ENCODE measurements at regions not wholly inside any gene's neighbourhood (a gene's known extent, or its start where the extent isn't known, plus 50 kb on each side); places are given as distances from the start of the nearest gene placed in this dataset.

DNA sequence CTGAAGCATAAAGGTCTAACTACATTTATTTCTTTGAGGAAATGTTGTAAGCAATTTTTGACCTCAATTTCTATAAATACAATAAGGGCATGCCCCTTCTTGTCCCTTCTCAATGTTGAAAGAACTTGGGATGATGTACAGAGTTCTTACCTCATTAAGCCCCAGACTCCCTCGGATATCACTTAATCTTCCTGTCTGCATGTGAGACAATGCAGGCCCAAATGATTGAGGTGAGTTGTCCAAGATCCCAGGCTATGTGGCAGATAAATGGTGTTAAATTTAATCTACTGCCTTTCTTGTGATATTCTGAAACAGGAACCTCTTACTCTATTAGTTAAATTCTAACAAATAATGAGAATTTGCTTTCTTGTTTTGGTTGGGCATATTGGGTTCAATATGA lies 1073.4 kb upstream of the GYPC start:
- TF ChIP-seq ZFX (IDR thresholded peaks at IDR 0.05; ENCODE audit: borderline replicate concordance), result no peak
- TF ChIP-seq, protein P1, sequence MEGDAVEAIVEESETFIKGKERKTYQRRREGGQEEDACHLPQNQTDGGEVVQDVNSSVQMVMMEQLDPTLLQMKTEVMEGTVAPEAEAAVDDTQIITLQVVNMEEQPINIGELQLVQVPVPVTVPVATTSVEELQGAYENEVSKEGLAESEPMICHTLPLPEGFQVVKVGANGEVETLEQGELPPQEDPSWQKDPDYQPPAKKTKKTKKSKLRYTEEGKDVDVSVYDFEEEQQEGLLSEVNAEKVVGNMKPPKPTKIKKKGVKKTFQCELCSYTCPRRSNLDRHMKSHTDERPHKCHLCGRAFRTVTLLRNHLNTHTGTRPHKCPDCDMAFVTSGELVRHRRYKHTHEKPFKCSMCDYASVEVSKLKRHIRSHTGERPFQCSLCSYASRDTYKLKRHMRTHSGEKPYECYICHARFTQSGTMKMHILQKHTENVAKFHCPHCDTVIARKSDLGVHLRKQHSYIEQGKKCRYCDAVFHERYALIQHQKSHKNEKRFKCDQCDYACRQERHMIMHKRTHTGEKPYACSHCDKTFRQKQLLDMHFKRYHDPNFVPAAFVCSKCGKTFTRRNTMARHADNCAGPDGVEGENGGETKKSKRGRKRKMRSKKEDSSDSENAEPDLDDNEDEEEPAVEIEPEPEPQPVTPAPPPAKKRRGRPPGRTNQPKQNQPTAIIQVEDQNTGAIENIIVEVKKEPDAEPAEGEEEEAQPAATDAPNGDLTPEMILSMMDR (IDR thresholded peaks at IDR 0.05), result no peak
- H3K27ac ChIP-seq, result no peak overlapping the region

DNA sequence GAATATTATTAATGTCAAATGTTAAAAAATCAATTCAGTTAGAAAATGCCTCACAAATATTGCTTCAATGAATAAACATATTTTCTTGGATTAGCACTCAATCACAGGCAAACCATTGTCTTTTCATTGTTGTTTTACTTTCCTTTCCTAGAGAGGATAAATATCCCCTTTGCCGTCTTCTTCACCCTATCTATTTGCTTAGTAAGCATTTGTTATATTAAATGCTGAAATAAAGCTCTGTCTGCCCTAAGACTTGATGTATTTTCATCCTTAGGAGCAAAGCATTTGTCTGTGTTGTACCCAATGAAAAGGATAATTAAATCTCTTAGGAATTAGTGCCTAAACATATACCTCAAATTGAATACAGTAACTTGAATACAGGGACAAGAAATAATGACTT lies 1071.2 kb upstream of the GYPC start:
- TF ChIP-seq, protein P1 (IDR thresholded peaks at IDR 0.05), result no peak
- TF ChIP-seq ZFX (IDR thresholded peaks at IDR 0.05; ENCODE audit: borderline replicate concordance), result no peak

DNA sequence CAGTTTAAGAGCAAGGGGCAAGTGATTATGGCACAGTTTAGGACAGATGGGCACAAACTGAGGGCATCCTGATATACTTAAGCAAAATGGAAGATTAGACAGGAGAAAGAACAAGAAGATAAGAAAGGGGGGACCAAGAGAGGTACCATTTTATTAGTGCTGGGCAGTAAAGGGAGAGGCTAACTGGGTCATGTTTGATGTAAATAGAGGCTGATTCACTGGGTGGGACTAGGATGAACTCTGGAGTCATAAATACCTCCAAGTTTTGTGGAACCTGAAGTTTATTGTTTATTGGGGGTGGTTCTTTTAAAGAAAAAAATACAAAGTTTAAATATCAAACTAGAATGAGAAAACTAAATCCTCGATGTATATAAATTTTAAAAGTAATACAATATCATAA lies 1067.2 kb upstream of the GYPC start:
- TF ChIP-seq, protein P1 (IDR thresholded peaks at IDR 0.05), result no peak
- no peak for TF ChIP-seq ZFX (IDR thresholded peaks at IDR 0.05; ENCODE audit: borderline replicate concordance)
- no peak overlapping the region for H3K27ac ChIP-seq

More for the DNA sequence above, 1071.2 kb upstream of the GYPC start:
- no peak overlapping the region for H3K27ac ChIP-seq

DNA sequence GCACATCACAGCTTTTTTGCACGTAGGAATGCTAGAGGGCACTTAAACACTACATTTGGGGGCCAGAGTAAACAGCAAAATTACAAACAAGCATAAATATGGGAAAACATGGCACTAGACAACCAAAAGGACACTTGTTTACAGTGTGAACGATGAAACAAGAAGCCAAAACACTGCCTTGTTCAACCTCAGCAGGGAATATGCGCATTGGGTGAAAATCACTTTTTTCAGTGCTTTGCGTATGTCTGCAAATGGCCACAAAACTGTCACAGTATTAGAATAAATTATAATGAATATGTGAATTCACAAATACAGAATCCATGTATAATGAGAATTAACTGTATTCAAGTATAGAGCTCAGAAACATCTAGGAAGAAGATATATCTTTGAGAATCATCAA lies 1064.0 kb upstream of the GYPC start:
- H3K27ac ChIP-seq, result no peak overlapping the region

DNA sequence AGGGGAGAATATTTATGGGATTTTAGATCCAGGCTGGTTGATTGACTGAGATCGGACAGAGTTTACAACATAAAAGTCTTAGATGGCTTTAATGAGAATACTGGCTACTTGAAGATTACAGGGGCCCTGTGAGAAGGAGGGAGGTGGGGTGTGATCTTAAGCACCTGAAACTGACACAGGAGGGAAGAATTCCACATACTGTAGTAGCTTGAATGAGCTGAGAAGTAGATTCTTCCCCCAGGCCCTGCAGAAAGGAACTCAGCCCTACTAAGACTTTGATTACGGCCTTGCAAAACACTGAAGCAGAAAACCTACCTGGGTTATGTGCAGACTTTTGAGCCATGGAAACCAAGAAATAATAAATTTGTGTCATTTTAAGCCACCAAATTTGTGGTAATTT lies 1062.9 kb upstream of the GYPC start:
- H3K27ac ChIP-seq, result no peak overlapping the region
- no peak for TF ChIP-seq ZFX (IDR thresholded peaks at IDR 0.05; ENCODE audit: borderline replicate concordance)
- TF ChIP-seq, protein P1 (IDR thresholded peaks at IDR 0.05), result no peak

More for the DNA sequence above, 1064.0 kb upstream of the GYPC start:
- TF ChIP-seq ZFX (IDR thresholded peaks at IDR 0.05; ENCODE audit: borderline replicate concordance), result no peak
- TF ChIP-seq, protein P1 (IDR thresholded peaks at IDR 0.05), result no peak

DNA sequence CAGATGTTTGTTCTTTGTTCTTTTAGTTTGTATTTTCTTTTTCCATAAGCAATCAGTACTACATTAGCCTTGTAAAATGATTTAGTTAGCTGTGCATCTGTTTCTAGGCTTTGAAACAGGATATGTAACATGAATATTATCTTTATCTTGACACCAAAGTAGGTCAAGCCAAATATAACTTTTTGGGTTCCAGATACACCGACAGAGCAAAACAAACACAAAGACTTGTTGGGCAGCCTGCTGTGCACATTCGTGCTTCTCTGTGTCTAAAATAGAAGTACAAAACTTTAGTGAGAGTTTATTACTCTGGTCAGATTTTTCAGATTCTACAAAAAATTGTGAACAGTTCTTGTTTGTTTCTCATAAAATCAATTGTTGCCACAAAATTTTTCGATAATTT lies 1059.3 kb upstream of the GYPC start:
- TF ChIP-seq, protein P1 (IDR thresholded peaks at IDR 0.05), result no peak
- TF ChIP-seq ZFX (IDR thresholded peaks at IDR 0.05; ENCODE audit: borderline replicate concordance), result no peak
- H3K27ac ChIP-seq, result no peak overlapping the region

DNA sequence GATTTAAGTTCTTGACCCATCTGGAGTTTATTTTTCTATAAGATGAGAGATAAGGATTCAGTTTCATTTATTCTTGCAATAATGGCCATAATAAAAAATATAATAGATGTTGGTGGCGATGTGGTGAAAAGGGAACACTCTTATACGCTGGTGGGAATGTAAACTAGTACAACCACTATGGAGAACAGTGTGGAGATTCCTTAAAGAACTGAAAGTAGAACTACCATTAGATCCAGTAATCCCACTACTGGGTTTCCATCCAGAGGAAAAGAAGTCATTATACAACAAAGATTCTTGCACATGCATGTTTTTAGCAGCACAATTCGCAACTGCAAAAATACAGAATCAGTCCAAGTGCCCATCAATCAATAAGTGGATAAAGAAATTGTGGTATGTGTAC lies 1040.5 kb upstream of the GYPC start:
- H3K27ac ChIP-seq, result no peak overlapping the region
- TF ChIP-seq, protein P1 (IDR thresholded peaks at IDR 0.05), result no peak
- no peak for TF ChIP-seq ZFX (IDR thresholded peaks at IDR 0.05; ENCODE audit: borderline replicate concordance)

Measured in 22Rv1 (cell line).